ENCODE measurements at regions not wholly inside any gene's neighbourhood (a gene's known extent, or its start where the extent isn't known, plus 50 kb on each side); places are given as distances from the start of the nearest gene placed in this dataset.

DNA sequence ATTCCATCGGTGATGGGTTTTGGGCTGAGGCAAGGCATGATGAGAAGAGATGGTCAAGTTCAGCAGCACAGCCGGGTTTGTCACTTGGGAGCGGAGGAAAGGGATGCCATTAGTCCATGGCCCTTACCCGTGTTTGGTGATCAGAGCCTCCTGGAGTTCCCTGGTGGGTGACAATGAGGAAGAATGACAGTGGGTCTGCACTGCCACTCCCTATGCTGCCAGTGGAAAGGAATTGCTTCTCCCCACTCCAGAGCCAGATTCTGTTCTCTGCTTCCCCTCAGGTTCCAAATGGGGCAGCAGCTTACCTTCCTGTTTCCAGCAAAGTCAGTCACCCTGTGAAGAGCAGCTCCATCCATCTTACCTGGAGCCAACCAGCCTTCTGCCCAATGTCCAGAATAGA lies 393.1 kb downstream of the PTPRU start:
- TF ChIP-seq, protein P1, sequence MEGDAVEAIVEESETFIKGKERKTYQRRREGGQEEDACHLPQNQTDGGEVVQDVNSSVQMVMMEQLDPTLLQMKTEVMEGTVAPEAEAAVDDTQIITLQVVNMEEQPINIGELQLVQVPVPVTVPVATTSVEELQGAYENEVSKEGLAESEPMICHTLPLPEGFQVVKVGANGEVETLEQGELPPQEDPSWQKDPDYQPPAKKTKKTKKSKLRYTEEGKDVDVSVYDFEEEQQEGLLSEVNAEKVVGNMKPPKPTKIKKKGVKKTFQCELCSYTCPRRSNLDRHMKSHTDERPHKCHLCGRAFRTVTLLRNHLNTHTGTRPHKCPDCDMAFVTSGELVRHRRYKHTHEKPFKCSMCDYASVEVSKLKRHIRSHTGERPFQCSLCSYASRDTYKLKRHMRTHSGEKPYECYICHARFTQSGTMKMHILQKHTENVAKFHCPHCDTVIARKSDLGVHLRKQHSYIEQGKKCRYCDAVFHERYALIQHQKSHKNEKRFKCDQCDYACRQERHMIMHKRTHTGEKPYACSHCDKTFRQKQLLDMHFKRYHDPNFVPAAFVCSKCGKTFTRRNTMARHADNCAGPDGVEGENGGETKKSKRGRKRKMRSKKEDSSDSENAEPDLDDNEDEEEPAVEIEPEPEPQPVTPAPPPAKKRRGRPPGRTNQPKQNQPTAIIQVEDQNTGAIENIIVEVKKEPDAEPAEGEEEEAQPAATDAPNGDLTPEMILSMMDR (IDR thresholded peaks at IDR 0.05; ENCODE audit: low read depth, low read length, missing control alignments), result no peak
- no peak for DNase-seq (ENCODE audit: low read depth)
- in situ Hi-C loops (cut with HindIII; ENCODE audit: low sequenced_read_pairs), result no loop called here
- H3K4me3 ChIP-seq (ENCODE audit: low read depth, low read length), result no peak overlapping the region

DNA sequence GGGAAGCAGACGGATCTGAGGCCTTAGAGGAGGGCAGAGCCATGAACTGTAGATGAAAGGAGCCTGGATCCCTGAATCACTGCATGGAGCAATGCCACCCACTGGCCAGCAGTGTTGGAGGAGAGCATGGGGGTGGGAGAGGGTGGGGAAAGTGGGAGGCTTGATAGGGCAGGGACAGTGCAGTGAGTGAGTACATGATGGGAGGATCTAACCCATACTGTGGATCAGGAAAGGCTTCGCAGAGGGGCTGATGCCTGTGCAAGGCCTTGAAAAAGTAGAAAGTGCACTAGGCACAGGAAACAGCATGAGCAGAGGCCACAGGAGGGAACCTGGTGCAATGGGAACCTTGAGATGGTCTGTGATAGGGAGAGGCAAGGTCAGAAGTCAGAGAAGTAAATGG lies 391.9 kb downstream of the PTPRU start:
- no peak overlapping the region for H3K4me3 ChIP-seq (ENCODE audit: low read depth, low read length)
- no peak for DNase-seq (ENCODE audit: low read depth)
- TF ChIP-seq, protein P1 (IDR thresholded peaks at IDR 0.05; ENCODE audit: low read depth, low read length, missing control alignments), result no peak
- in situ Hi-C loops (cut with HindIII; ENCODE audit: low sequenced_read_pairs), result no loop called here

DNA sequence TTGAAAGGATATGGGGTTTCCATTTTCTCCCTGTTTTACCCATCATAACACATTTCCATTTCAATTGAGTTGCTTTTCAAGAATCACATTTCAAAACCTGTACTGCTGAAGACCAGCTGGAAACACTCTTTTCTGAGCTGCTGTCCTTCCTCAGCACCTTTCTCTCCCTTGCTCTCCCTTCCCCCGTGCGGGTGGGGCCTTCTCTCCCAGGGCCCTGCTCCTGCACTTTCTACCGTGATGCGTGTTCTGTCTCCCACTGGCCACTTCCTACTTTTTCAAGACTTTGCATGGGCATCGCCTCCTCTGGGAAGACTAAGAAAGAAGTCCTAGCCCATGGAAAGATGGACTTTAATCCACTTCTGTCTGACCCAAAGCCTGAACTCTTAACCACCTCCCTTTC lies 390.4 kb downstream of the PTPRU start:
- H3K4me3 ChIP-seq (ENCODE audit: low read depth, low read length), result no peak overlapping the region
- TF ChIP-seq, protein P1 (IDR thresholded peaks at IDR 0.05; ENCODE audit: low read depth, low read length, missing control alignments), result no peak
- DNase-seq (ENCODE audit: low read depth), result no peak
- in situ Hi-C loops (cut with HindIII; ENCODE audit: low sequenced_read_pairs), result no loop called here

DNA sequence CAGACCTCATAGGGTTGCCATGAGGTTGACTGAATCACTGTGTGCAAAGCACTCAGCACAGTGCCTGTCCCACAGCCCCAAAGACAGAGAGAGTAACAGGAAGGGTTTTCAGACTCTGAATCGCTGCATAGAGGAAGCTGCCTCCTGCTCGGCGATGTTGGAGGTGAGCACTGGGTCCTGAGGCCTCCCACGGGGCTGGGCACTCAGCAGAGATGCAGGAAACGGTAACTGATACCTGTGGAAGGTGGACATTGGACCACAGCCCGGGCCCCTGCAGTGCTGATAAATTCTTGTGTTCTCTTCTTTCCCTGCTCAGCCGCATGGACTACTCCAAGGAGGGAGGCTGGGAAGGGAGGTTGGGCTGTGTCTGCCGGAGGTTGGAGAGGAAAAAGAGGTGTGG lies 389.7 kb downstream of the PTPRU start:
- TF ChIP-seq, protein P1 (IDR thresholded peaks at IDR 0.05; ENCODE audit: low read depth, low read length, missing control alignments), result no peak
- H3K4me3 ChIP-seq (ENCODE audit: low read depth, low read length), result no peak overlapping the region
- DNase-seq (ENCODE audit: low read depth), result no peak
- in situ Hi-C loops (cut with HindIII; ENCODE audit: low sequenced_read_pairs), result no loop called here

DNA sequence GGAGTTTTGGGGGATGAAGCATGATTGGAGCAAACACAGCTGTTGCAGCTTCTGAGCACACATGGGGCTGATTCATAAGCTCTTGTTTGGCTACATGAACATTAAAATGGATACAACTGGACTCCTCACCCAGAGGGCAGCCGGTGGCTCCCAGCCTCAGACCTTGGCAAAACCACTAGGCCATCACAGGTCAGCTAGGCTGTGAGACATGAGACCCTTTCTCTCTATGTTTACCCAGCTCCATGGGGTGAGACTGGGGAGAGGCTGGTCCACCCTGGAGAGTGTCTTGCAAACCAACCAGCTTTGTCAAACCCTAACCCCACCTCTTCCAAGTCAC lies 388.7 kb downstream of the PTPRU start:
- TF ChIP-seq, protein P1 (IDR thresholded peaks at IDR 0.05; ENCODE audit: low read depth, low read length, missing control alignments), result no peak
- in situ Hi-C loops (cut with HindIII; ENCODE audit: low sequenced_read_pairs), result no loop called here
- DNase-seq (ENCODE audit: low read depth), result no peak
- H3K4me3 ChIP-seq (ENCODE audit: low read depth, low read length), result no peak overlapping the region

DNA sequence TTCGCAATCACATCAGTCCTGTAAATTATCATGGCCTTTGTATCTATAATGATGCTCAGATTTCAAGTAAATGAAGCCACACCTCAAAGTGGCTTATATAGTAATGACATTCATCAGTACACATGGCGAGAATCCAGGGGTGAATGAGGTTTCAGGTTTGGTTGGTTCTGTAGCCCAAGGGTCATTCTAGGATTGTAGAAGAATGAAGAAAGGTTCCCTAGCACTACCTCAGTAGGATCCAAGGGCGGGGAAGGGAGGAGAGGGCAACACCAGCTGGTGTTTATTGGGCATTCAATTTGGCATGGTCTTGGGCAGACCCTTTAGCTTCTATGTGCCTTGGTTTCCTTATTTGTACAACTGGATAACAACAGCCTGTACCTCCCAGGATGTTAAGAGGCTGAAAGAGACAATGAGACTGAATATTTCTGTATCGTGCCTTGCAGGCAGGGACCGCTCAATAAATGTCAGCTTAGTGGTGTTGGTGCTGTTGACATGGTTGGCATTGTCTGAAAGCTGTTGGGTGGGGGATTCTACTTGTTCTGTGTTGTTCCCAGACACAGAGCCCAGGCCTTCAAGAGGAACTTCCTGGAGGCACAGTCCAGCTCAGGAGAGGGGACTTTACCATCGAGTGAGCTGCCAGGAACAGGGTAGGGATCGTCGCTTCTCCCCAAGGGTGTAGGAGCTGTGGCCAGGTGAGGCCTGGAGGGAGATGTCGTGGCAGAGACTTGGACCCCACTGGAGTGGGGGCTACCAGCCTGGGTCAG lies 388.2 kb downstream of the PTPRU start:
- TF ChIP-seq, protein P1 (IDR thresholded peaks at IDR 0.05; ENCODE audit: low read depth, low read length, missing control alignments), result no peak
- no peak overlapping the region for H3K4me3 ChIP-seq (ENCODE audit: low read depth, low read length)
- in situ Hi-C loops (cut with HindIII; ENCODE audit: low sequenced_read_pairs), result no loop called here
- no peak for DNase-seq (ENCODE audit: low read depth)
